HepG2 (cell line): ENCODE measurements at regions not wholly inside any gene's neighbourhood (a gene's known extent, or its start where the extent isn't known, plus 50 kb on each side); places are given as distances from the start of the nearest gene placed in this dataset.

Experiments used
- ATAC-seq: fragments of 200-7000 bp; cut with Tn5 transposase; 3 replicates; pipeline ENCODE4 v1.9.1; 2020; ENCODE audit warnings: mild to moderate bottlenecking, moderate library complexity
- BruUV-seq: library from RNA; stranded (reverse); fragments of 400-500 nt; replicated peaks from 2 replicates; lab custom pipeline; 2021; lab: Mats Ljungman, UMichigan
- CTCF ChIA-PET: fragments of 300-600 bp; formaldehyde crosslinking; extraction: SDS; loops from one replicate; lab custom pipeline; 2021; ENCODE audit warnings: low total read pairs, inconsistent platforms, low intra/inter-chr PET ratio; lab: Yijun Ruan, JAX
- POLR2A ChIA-PET: fragments of 350-600 bp; sonication (Branson Sonifier 250); formaldehyde crosslinking; loops from one replicate; lab custom pipeline; 2020; ENCODE audit warnings: antibody characterized with exemption, inconsistent platforms; lab: Yijun Ruan, JAX
- DNase-seq: peaks from one replicate; pipeline ENCODE4 v3.0.0-alpha.2; 2015; ENCODE audit warnings: low spot score
- FAIRE-seq: peaks from 3 replicates; lab custom pipeline; 2011; peaks lifted over from hg19 to GRCh38; lab: Jason Lieb, UNC
- H2AFZ ChIP-seq: one replicate; pipeline ENCODE4 v1.6.1; 2011; ENCODE audit warnings: low read length, inconsistent platforms
- H3K27ac ChIP-seq: fragments of 300-600 bp; 3 replicates; pipeline ENCODE4 v1.8.0; 2011; ENCODE audit warnings: mixed run types, mild to moderate bottlenecking, mixed read lengths, low read length, inconsistent platforms; ENCODE audit not compliant: insufficient read depth; ENCODE audit errors: extremely low read length
- H3K27me3 ChIP-seq, 2 experiments: fragments of 200-600 bp in 1 of 2; 2 replicates in 1 of 2; 3 replicates in 1 of 2; pipeline versions ENCODE4 v1.6.0 to v1.8.0; 2011; ENCODE audit warnings: low read length in 2 of 2, mild to moderate bottlenecking in 2 of 2, moderate library complexity in 2 of 2, inconsistent platforms in 1 of 2; ENCODE audit not compliant: insufficient read depth in 2 of 2, control insufficient read depth in 1 of 2
- H3K36me3 ChIP-seq, 2 experiments: fragments of 200-600 bp in 1 of 2; replicated peaks in 1 of 2; 2 replicates in 1 of 2; 3 replicates in 1 of 2; pipeline versions ENCODE4 v1.5.1 to v1.8.0; 2011; ENCODE audit warnings: low read length in 2 of 2, inconsistent platforms in 1 of 2; ENCODE audit not compliant: insufficient read depth in 2 of 2, control insufficient read depth in 1 of 2
- H3K4me1 ChIP-seq: 2 replicates; pipeline ENCODE4 v1.5.1; 2012; ENCODE audit warnings: low read length, inconsistent platforms; ENCODE audit not compliant: insufficient read depth
- H3K4me2 ChIP-seq: 2 replicates; pipeline ENCODE4 v1.6.0; 2011; ENCODE audit warnings: low read depth, low read length, inconsistent platforms
- H3K4me3 ChIP-seq, 3 experiments: fragments of 200-600 bp in 1 of 3; sonication (generic), shearing (Covaris generic) in 1 of 3; replicated peaks in 1 of 3; 2 replicates each; pipeline ENCODE4 v1.5.1; 2011 to 2016; ENCODE audit warnings: low read length in 3 of 3, inconsistent platforms in 2 of 3, low read depth in 2 of 3, mild to moderate bottlenecking in 2 of 3, control low read depth in 1 of 3, mixed read lengths in 1 of 3; ENCODE audit not compliant: insufficient read depth in 1 of 3
- H3K79me2 ChIP-seq: one replicate; pipeline ENCODE4 v1.6.1; 2011; ENCODE audit warnings: low read length, inconsistent platforms; ENCODE audit not compliant: insufficient read depth
- H3K9ac ChIP-seq: 2 replicates; pipeline ENCODE4 v1.6.0; 2011; ENCODE audit warnings: mild to moderate bottlenecking, low read depth, low read length, inconsistent platforms; ENCODE audit not compliant: insufficient read depth
- H3K9me3 ChIP-seq: 2 replicates; pipeline ENCODE4 v1.5.1; 2012; ENCODE audit warnings: mild to moderate bottlenecking, low read length
- H4K20me1 ChIP-seq: 2 replicates; pipeline ENCODE4 v1.6.0; 2011; ENCODE audit warnings: inconsistent platforms, mild to moderate bottlenecking, low read length, moderate library complexity; ENCODE audit not compliant: insufficient read depth
- AGO2 ChIP-seq: fragments of 200-400 bp; formaldehyde crosslinking; optimal IDR thresholded peaks from 2 replicates; pipeline ENCODE3; 2017; ENCODE audit warnings: mild to moderate bottlenecking, low read depth, low read length, moderate library complexity
- ARID2 ChIP-seq: sonication (generic); formaldehyde crosslinking; IDR thresholded peaks from 2 replicates; pipeline ENCODE4 v1.8.1; 2022; ENCODE audit warnings: mild to moderate bottlenecking, missing genetic modification reagents, borderline replicate concordance
- BHLHE40 ChIP-seq: IDR thresholded peaks from 2 replicates; pipeline ENCODE4 v1.6.1; 2011; ENCODE audit warnings: low read length, improper control_type of control experiment
- NFE2L2 ChIP-seq: fragments of 150-350 bp; IDR thresholded peaks from 2 replicates; pipeline ENCODE4 v1.6.1; 2014; ENCODE audit warnings: low read length
- NR2C2 ChIP-seq: sonication (generic); formaldehyde crosslinking; IDR thresholded peaks from 2 replicates; pipeline ENCODE4 v1.4.0; 2020; ENCODE audit warnings: missing genetic modification reagents, mild to moderate bottlenecking, moderate library complexity, borderline replicate concordance
- RBM22 ChIP-seq: fragments of 200-400 bp; formaldehyde crosslinking; optimal IDR thresholded peaks from 2 replicates; pipeline ENCODE3; 2017; ENCODE audit warnings: mild to moderate bottlenecking, low read length, moderate library complexity
- SAP130 ChIP-seq: IDR thresholded peaks from 2 replicates; pipeline ENCODE4 v1.6.1; 2016; ENCODE audit warnings: low read depth
- TFDP1 ChIP-seq: IDR thresholded peaks from 2 replicates; pipeline ENCODE4 v1.6.1; 2016; ENCODE audit warnings: missing compliant biosample characterization, missing genetic modification reagents, borderline replicate concordance
- TFDP2 ChIP-seq: sonication (generic); formaldehyde crosslinking; IDR thresholded peaks from 2 replicates; pipeline ENCODE4 v1.4.0; 2020; ENCODE audit warnings: missing genetic modification reagents
- THAP11 ChIP-seq: IDR thresholded peaks from 2 replicates; pipeline ENCODE4 v1.6.1; 2016; ENCODE audit warnings: missing biosample characterization, missing genetic modification reagents
- ZBTB2 ChIP-seq: sonication (generic); formaldehyde crosslinking; IDR thresholded peaks from 2 replicates; pipeline ENCODE4 v1.8.0; 2022; ENCODE audit warnings: low read depth, missing genetic modification reagents
- ZEB1 ChIP-seq: IDR thresholded peaks from 2 replicates; pipeline ENCODE4 v1.6.1; 2012; ENCODE audit warnings: mild to moderate bottlenecking, low read depth, inconsistent platforms; ENCODE audit not compliant: insufficient replicate concordance
- ZNF18 ChIP-seq: sonication (generic); formaldehyde crosslinking; IDR thresholded peaks from 2 replicates; pipeline ENCODE4 v1.8.0; 2022; ENCODE audit warnings: mild to moderate bottlenecking, missing genetic modification reagents; ENCODE audit not compliant: insufficient replicate concordance
- ZNF432 ChIP-seq: sonication (generic); formaldehyde crosslinking; IDR thresholded peaks from 2 replicates; pipeline ENCODE4 v1.5.0; 2020; ENCODE audit warnings: missing genetic modification reagents, mild to moderate bottlenecking, borderline replicate concordance
- ZNF501 ChIP-seq: sonication (generic); formaldehyde crosslinking; IDR thresholded peaks from 2 replicates; pipeline ENCODE4 v1.5.1; 2020; ENCODE audit warnings: mild to moderate bottlenecking, moderate library complexity, missing genetic modification reagents
- ZNF75D ChIP-seq: sonication (generic); formaldehyde crosslinking; IDR thresholded peaks from 2 replicates; pipeline ENCODE4 v1.8.1; 2023; ENCODE audit warnings: missing genetic modification reagents, mild to moderate bottlenecking, borderline replicate concordance
- ZNF773 ChIP-seq: sonication (generic); formaldehyde crosslinking; IDR thresholded peaks from 2 replicates; pipeline ENCODE4 v1.4.0; 2020; ENCODE audit warnings: missing genetic modification reagents, borderline replicate concordance
- WGBS: methylation state at CpG from one replicate; pipeline ENCODE4 v1.1.6; 2017; ENCODE audit warnings: low lambda C conversion rate; 5-methylcytosine and 5-hydroxymethylcytosine counted together
- in situ Hi-C: cut with HindIII; loops from 2 replicates; pipeline ENCODE4 v1.10.0; 2017; ENCODE audit warnings: low pct_unique_long_range_greater_than_20kb; ENCODE audit not compliant: extremely low pct_ligation_motif_present
- intact Hi-C: fragments of 100-400 bp; cut with micrococcal nuclease; formaldehyde crosslinking; loops from one replicate; pipeline ENCODE4 v1.10.0; 2022; ENCODE audit not compliant: unreplicated experiment

GRCh38 chr15:62348623-62349022, 183.5 kb upstream of the C2CD4B start:
- POLR2A ChIA-PET: no interaction called here
- peaks cover 2 to 17% of the 10 kb centered on the region in 2 experiments; a peak in 4 of 5 replicates for H3K27me3 ChIP-seq
- TF ChIP-seq ZNF501 (CRISPR knock-in tag) (no peak), SAP130 (CRISPR knock-in tag) (no peak), TFDP2 (no peak), ZNF18 (CRISPR knock-in tag) (no peak), ZNF432 (CRISPR knock-in tag) (no peak), BHLHE40 (no peak), AGO2 (no peak), ARID2 (CRISPR knock-in tag) (no peak), ZNF773 (CRISPR knock-in tag) (no peak), ZBTB2 (no peak), NFE2L2 (no peak), NR2C2 (CRISPR knock-in tag) (no peak), ZNF75D (no peak), TFDP1 (no peak), THAP11 (CRISPR knock-in tag) (no peak), RBM22 (no peak), ZEB1 (no peak)
- H3K9me3 ChIP-seq: no peaks in the 10 kb centered on the region
- H3K9ac ChIP-seq: no peak overlapping the region
- no peak overlapping the region for H3K4me3 ChIP-seq
- CTCF ChIA-PET: no interaction called here
- no peaks in the 10 kb centered on the region for H3K4me1 ChIP-seq
- H3K79me2 ChIP-seq: no peaks in the 10 kb centered on the region
- BruUV-seq: no TSS peak
- H4K20me1 ChIP-seq: no peaks in the 10 kb centered on the region
- H3K4me2 ChIP-seq: no peak overlapping the region
- H3K27ac ChIP-seq: no peak overlapping the region
- FAIRE-seq (no peak), ATAC-seq (no peak), DNase-seq (no peak)
- H3K36me3 ChIP-seq: no peaks in the 10 kb centered on the region
- intact Hi-C loops: no loop called here
- in situ Hi-C loops: no loop called here
- 44% methylated on average over 3 of the region's 3 CpGs for WGBS
- H2AFZ ChIP-seq: no peak overlapping the region
